HUES48 (cell line): ENCODE measurements at regions not wholly inside any gene's neighbourhood (a gene's known extent, or its start where the extent isn't known, plus 50 kb on each side); places are given as distances from the start of the nearest gene placed in this dataset.

Source experiments
- H3K27ac ChIP-seq: one replicate; pipeline ENCODE4 v1.7.0; 2013; ENCODE audit warnings: low read depth, low read length, inconsistent platforms
- H3K27me3 ChIP-seq: 2 replicates; pipeline ENCODE4 v1.6.1; 2013; ENCODE audit warnings: mild to moderate bottlenecking, low read length; ENCODE audit not compliant: control insufficient read depth, insufficient read depth
- H3K36me3 ChIP-seq: 2 replicates; pipeline ENCODE4 v1.6.1; 2013; ENCODE audit warnings: low read length; ENCODE audit not compliant: control insufficient read depth, insufficient read depth
- H3K4me1 ChIP-seq: 2 replicates; pipeline ENCODE4 v1.6.1; 2013; ENCODE audit warnings: mild to moderate bottlenecking, low read length; ENCODE audit not compliant: control insufficient read depth, insufficient read depth
- H3K4me3 ChIP-seq: 2 replicates; pipeline ENCODE4 v1.5.1; 2013; ENCODE audit warnings: mild to moderate bottlenecking, low read depth, low read length
- H3K9ac ChIP-seq: 2 replicates; pipeline ENCODE4 v1.6.1; 2013; ENCODE audit warnings: mild to moderate bottlenecking, low read depth, low read length, moderate library complexity
- H3K9me3 ChIP-seq: 2 replicates; pipeline ENCODE4 v1.6.1; 2013; ENCODE audit warnings: low read length; ENCODE audit not compliant: control insufficient read depth, insufficient read depth

GRCh38 chr9:82923912-82924605 is 138.9 kb downstream of the RASEF start:
- Histone ChIP-seq H3K36me3 (no peaks in the 10 kb centered on the region), H3K9ac (no peak overlapping the region; the same call in 1 of the 2 replicates), H3K4me1 (peaks cover 14% of the 10 kb centered on the region), H3K27ac (no peak overlapping the region), H3K4me3 (no peak overlapping the region), H3K9me3 (no peaks in the 10 kb centered on the region), H3K27me3 (no peaks in the 10 kb centered on the region)
